Pancreas (tissue), 10 donors: ENCODE measurements at regions not wholly inside any gene's neighbourhood (a gene's known extent, or its start where the extent isn't known, plus 50 kb on each side); places are given as distances from the start of the nearest gene placed in this dataset.
"Not testable (repeated sequence)": the region's sequence is repeated elsewhere in the genome, so short reads cannot be mapped to it uniquely, and the experiment has no call there.

Experiments used
- ATAC-seq, 4 donors: fragments of 200-7000 bp; cut with Tn5 transposase; one replicate each; pipeline versions ENCODE4 v1.8.0 to v1.9.1; 2020; ENCODE audit warnings: mild to moderate bottlenecking in 4 of 4, moderate library complexity in 4 of 4
- DNase-seq, 6 donors: peaks; one replicate each; pipeline ENCODE4 v3.0.0-alpha.2; 2020
- FAIRE-seq: peaks from 2 replicates; lab custom pipeline; 2012; peaks lifted over from hg19 to GRCh38; lab: Jason Lieb, UNC
- H3K27ac ChIP-seq, 4 donors: fragments of 200-600 bp; sonication (generic); 1 replicate in 3 of 4; 2 replicates in 1 of 4; pipeline versions ENCODE4 v1.5.0 to v1.8.0; 2020
- H3K27me3 ChIP-seq, 4 donors: fragments of 200-600 bp; one replicate each; pipeline ENCODE4 v1.8.0; 2021
- H3K36me3 ChIP-seq, 3 donors: fragments of 200-600 bp; sonication (generic) in 1 of 3; one replicate each; pipeline versions ENCODE4 v1.5.0 to v1.8.0; 2020 to 2021
- H3K4me1 ChIP-seq, 3 donors: fragments of 200-600 bp; one replicate each; pipeline ENCODE4 v1.8.0; 2021
- H3K4me3 ChIP-seq, 4 donors: fragments of 200-600 bp; sonication (generic) in 2 of 4; one replicate each; pipeline versions ENCODE4 v1.5.0 to v1.8.0; 2020 to 2021
- H3K9me3 ChIP-seq, 4 donors: fragments of 200-600 bp; one replicate each; pipeline ENCODE4 v1.8.0; 2021
- WGBS, 2 donors: extraction: QIAGEN DNeasy Blood & Tissue Kit; methylation state at CpG; one replicate each; pipeline ENCODE4 v1.1.7; 2013; 5-methylcytosine and 5-hydroxymethylcytosine counted together
- intact Hi-C, 3 donors: fragments of 100-400 bp; cut with DNase I; formaldehyde crosslinking; loops; one replicate each; pipeline versions ENCODE4 v1.11.1 to v1.14.2; 2022
- TF ChIP-seq, protein P1 (sequence below), 4 donors: fragments of 200-600 bp; sonication (generic) in 3 of 4; IDR thresholded peaks; one replicate each; pipeline versions ENCODE4 v1.5.0 to v1.8.0; 2021; ENCODE audit warnings: antibody characterized with exemption in 4 of 4
- donor health status: healthy with polysubstance abuse.
- donor health status: DM: no; HTN: no; CAD: no; lungs with moderate emphysema.
- donor health status: DM: no; HTN: no; CAD: no.
- donor health status: control.
- donor health status: control.
- donor health status: Bipolar disorder and iron deficiency.
- donor health status: DM: yes; HTN: yes; CAD: no.
- donor health status: DM: no; HTN: no; CAD: no.
- donor health status: DM: no; HTN: no; CAD: no.
- donor health status: DM: yes; HTN: yes; CAD: no.

GRCh38 chr4:79551555-79551954, 143.5 kb upstream of the GK2 start:
- H3K27ac ChIP-seq, result no peak overlapping the region
- H3K4me1 ChIP-seq, result no peaks in the 10 kb centered on the region
- ATAC-seq (no peak), DNase-seq (no peak), FAIRE-seq (no peak)
- intact Hi-C loops, result no loop called here
- no peak overlapping the region for H3K4me3 ChIP-seq
- H3K36me3 ChIP-seq, result no peaks in the 10 kb centered on the region
- WGBS, 2 donors, result 49 to 68% methylated on average over 5 of the region's 5 CpGs
- H3K27me3 ChIP-seq, result no peaks in the 10 kb centered on the region
- no peaks in the 10 kb centered on the region for H3K9me3 ChIP-seq
- TF ChIP-seq, protein P1, sequence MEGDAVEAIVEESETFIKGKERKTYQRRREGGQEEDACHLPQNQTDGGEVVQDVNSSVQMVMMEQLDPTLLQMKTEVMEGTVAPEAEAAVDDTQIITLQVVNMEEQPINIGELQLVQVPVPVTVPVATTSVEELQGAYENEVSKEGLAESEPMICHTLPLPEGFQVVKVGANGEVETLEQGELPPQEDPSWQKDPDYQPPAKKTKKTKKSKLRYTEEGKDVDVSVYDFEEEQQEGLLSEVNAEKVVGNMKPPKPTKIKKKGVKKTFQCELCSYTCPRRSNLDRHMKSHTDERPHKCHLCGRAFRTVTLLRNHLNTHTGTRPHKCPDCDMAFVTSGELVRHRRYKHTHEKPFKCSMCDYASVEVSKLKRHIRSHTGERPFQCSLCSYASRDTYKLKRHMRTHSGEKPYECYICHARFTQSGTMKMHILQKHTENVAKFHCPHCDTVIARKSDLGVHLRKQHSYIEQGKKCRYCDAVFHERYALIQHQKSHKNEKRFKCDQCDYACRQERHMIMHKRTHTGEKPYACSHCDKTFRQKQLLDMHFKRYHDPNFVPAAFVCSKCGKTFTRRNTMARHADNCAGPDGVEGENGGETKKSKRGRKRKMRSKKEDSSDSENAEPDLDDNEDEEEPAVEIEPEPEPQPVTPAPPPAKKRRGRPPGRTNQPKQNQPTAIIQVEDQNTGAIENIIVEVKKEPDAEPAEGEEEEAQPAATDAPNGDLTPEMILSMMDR (IDR thresholded peaks at IDR 0.05), result no peak

DNA sequence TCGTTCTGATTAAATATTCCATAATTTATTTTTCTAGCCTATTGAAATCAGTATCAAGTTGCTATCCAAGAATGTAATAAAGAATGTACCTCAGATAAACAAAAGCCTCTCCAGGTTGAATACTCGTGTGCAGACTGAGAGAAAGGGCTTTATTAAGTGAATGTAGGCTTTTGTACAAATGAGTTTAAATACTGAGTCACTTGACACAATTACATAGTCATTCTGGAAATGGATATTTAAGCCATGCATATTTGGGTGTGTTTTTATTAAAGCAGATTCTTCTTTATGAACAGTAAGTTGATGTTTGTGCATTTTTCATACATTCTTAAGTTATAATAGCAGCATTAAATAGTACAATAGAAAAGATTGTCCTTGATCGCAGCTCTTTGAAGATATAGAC, 139.8 kb upstream of the GK2 start:
- WGBS, 2 donors, result 55 to 57% methylated on average over 3 of the region's 3 CpGs
- Histone ChIP-seq H3K9me3 (no peaks in the 10 kb centered on the region), H3K27me3 (no peaks in the 10 kb centered on the region), H3K27ac (no peak overlapping the region), H3K36me3 (no peaks in the 10 kb centered on the region), H3K4me1 (no peaks in the 10 kb centered on the region), H3K4me3 (no peak overlapping the region)
- TF ChIP-seq, protein P1 (IDR thresholded peaks at IDR 0.05), result no peak
- DNase-seq (no peak), ATAC-seq (no peak), FAIRE-seq (no peak)
- intact Hi-C loops, result no loop called here

DNA sequence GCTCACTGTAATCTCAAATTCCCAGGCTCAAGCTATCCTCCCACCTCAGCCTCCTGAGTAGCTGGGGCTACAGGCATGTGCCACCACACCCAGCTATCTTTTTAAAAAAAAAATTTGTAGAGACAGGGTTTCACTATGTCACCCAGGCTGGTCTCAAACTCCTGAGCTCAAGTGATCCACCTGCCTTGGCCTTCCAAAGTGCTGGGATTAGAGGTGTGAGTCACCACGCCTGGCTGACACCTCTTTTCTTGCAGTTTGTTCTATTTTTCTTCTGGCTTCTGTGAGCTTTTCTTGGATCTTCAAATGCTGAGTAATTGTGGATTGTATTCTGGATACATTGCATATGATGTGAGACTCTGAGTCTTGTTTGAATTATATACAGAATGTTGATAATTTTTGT, 137.3 kb upstream of the GK2 start:
- WGBS, 2 donors, result 55 to 64% methylated on average over 1 of the region's 1 CpG
- intact Hi-C loops, H3K27ac ChIP-seq, FAIRE-seq, H3K27me3 ChIP-seq, H3K36me3 ChIP-seq, H3K4me1 ChIP-seq, ATAC-seq, H3K9me3 ChIP-seq, H3K4me3 ChIP-seq, DNase-seq: not testable (repeated sequence)

- TF ChIP-seq, protein P1 (IDR thresholded peaks at IDR 0.05), result no peak
- DNase-seq (no peak), FAIRE-seq (no peak), ATAC-seq (no peak)
- no peak overlapping the region for H3K27ac ChIP-seq
- H3K4me3 ChIP-seq, result no peak overlapping the region
- 41 to 47% methylated on average over 4 of the region's 4 CpGs for WGBS, 2 donors
- no peaks in the 10 kb centered on the region for H3K27me3 ChIP-seq
- H3K9me3 ChIP-seq, result no peaks in the 10 kb centered on the region
- no peaks in the 10 kb centered on the region for H3K4me1 ChIP-seq
- no peaks in the 10 kb centered on the region for H3K36me3 ChIP-seq
- intact Hi-C loops, result no loop called here
Measured at GRCh38 chr4:79540143-79540542, 132.1 kb upstream of the GK2 start.

- H3K27me3 ChIP-seq, result no peaks in the 10 kb centered on the region
- FAIRE-seq (peak; percentile 98), ATAC-seq (no peak), DNase-seq (no peak)
- H3K36me3 ChIP-seq, result no peaks in the 10 kb centered on the region
- no peak overlapping the region for H3K27ac ChIP-seq
- TF ChIP-seq, protein P1 (IDR thresholded peaks at IDR 0.05), result no peak
- intact Hi-C loops, result no loop called here
- no peaks in the 10 kb centered on the region for H3K9me3 ChIP-seq
- WGBS, 2 donors, result 76 to 88% methylated on average over 1 of the region's 1 CpG
- H3K4me3 ChIP-seq, result no peak overlapping the region
- no peaks in the 10 kb centered on the region for H3K4me1 ChIP-seq
Measured at GRCh38 chr4:79535516-79535915, 127.5 kb upstream of the GK2 start.
